ENCODE measurements at regions not wholly inside any gene's neighbourhood (a gene's known extent, or its start where the extent isn't known, plus 50 kb on each side); places are given as distances from the start of the nearest gene placed in this dataset.

- no peak for DNase-seq
Measured at GRCh38 chr6:95517568-95517967, 59.8 kb upstream of the MANEA start.

DNA sequence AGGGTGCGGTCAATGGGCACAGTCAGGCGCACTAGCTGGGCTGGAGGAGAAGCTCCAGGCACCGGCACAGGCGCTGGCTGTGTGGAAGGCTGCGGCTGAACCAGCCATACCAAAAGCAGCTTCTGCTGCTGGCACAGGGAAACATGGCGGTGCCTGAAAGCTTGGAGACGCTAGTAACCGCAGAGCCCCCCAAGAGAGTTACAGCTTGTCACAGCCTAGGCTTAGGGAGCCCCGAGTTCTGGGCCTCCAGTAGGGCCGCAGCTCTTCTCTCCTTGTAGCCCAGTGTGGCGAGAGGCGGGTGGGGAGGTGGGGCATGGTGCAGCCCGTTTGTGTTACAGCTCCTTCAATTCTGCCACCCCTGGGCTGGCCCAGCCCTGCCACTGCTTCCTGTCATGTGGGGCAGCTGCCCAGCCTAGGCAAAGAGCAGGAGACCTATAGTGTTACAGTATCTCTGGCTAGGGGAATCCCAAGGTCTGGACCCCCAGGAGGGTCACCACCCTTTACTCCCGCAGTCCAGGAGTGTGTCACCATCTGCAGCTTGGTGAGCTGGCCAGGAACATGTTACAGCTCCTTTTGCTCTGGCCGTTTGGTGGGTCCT lies 58.6 kb upstream of the MANEA start:
- no peak for DNase-seq

DNA sequence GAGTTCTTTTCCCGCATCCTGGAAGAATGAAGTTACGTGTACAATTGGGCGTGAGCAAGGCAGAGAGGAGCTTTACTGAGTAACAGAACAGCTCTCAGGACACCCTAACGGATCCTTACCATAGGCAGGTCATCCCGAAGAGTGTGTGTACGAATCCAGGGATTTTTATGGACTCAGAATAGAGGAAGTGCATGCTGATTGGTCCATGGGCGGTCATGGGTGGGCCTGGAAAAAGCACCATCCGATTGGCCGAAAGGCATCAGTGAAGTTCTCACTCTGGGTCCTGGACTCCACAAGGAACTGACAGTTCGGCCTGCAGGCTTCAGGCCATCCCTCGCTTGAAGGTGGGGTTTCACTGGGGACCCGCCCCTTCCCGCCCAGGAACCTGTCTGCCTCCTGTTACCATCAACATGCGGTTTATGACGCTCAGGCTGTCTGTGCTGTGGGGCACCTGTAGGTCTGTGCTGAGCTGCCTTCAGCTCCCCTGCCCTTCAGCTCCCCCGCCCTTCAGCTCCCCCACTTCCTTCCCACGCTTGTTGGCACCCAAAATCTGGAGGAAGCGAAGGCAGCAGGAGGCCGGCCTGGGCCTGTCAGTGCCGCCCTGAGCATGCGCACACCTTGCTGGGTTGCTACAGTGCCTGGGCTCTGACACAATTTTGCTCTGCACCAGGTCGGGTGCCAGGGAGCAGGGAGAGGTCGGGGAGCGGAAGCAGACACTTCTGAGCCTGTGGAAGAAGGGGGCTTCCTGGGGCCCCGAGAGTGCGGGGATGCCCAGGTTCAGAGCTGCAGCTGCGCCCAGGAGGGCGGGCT lies 57.9 kb upstream of the MANEA start:
- DNase-seq = no peak

- no peak for DNase-seq
Measured at GRCh38 chr6:95521181-95521580, 56.2 kb upstream of the MANEA start.
